K562 (cell line): ENCODE measurements at regions not wholly inside any gene's neighbourhood (a gene's known extent, or its start where the extent isn't known, plus 50 kb on each side); places are given as distances from the start of the nearest gene placed in this dataset.

ENCODE experiments used
- ATAC-seq: fragments of 200-7000 bp; cut with Tn5 transposase; 3 replicates; pipeline ENCODE4 v1.9.1; 2020; ENCODE audit warnings: moderate library complexity
- BruUV-seq: library from RNA; stranded (reverse); fragments of 400-500 nt; replicated peaks from 2 replicates; lab custom pipeline; 2021; lab: Mats Ljungman, UMichigan
- CTCF ChIA-PET: fragments of 300-600 bp; formaldehyde crosslinking; extraction: SDS; loops from one replicate; lab custom pipeline; 2021; ENCODE audit warnings: low intra/inter-chr PET ratio; lab: Yijun Ruan, JAX
- POLR2A ChIA-PET: fragments of 300-600, 350-650 bp; sonication (Branson Sonifier 250); formaldehyde crosslinking; extraction: SDS; loops from one replicate; lab custom pipeline; 2021; ENCODE audit warnings: antibody characterized with exemption, inconsistent platforms; lab: Yijun Ruan, JAX
- DNase-seq, 4 experiments: peaks; one replicate each; pipeline versions ENCODE4 v3.0.0 to v3.0.0-alpha.2; 2011 to 2018; ENCODE audit warnings: low spot score in 3 of 4, mixed read lengths in 3 of 4; ENCODE audit errors: extremely low read depth in 1 of 4
- FAIRE-seq: peaks from 2 replicates; lab custom pipeline; 2011; peaks lifted over from hg19 to GRCh38; lab: Jason Lieb, UNC
- H2AFZ ChIP-seq: 2 replicates; pipeline ENCODE4 v1.6.0; 2011; ENCODE audit warnings: low read depth, low read length, control low read depth, inconsistent platforms
- H3K27ac ChIP-seq: fragments of 200-600 bp; 3 replicates; pipeline ENCODE4 v1.8.0; 2011; ENCODE audit warnings: low read depth, mild to moderate bottlenecking, control low read depth, inconsistent platforms, low read length, moderate library complexity, mixed read lengths; ENCODE audit errors: extremely low read depth
- H3K27me3 ChIP-seq, 2 experiments: fragments of 300-600 bp in 1 of 2; 2 replicates in 1 of 2; 3 replicates in 1 of 2; pipeline versions ENCODE4 v1.6.0 to v1.8.0; 2011; ENCODE audit warnings: inconsistent platforms in 2 of 2, low read length in 2 of 2, mild to moderate bottlenecking in 1 of 2, mixed read lengths in 1 of 2, moderate library complexity in 1 of 2; ENCODE audit not compliant: control insufficient read depth in 2 of 2, insufficient read depth in 2 of 2
- H3K36me3 ChIP-seq: fragments of 300-600 bp; 3 replicates; pipeline ENCODE4 v1.8.0; 2011; ENCODE audit warnings: mild to moderate bottlenecking, low read length, inconsistent platforms; ENCODE audit not compliant: control insufficient read depth, insufficient read depth
- H3K4me1 ChIP-seq, 2 experiments: fragments of 200-600 bp in 1 of 2; replicated peaks in 1 of 2; 2 replicates in 1 of 2; 3 replicates in 1 of 2; pipeline versions ENCODE4 v1.5.1 to v1.8.0; 2011; ENCODE audit warnings: inconsistent platforms in 2 of 2, low read length in 2 of 2, mild to moderate bottlenecking in 1 of 2, mixed read lengths in 1 of 2, moderate library complexity in 1 of 2; ENCODE audit not compliant: control insufficient read depth in 2 of 2, insufficient read depth in 2 of 2
- H3K4me2 ChIP-seq: 2 replicates; pipeline ENCODE4 v1.6.1; 2011; ENCODE audit warnings: low read length, control low read depth, inconsistent platforms, mixed read lengths; ENCODE audit not compliant: insufficient read depth
- H3K4me3 ChIP-seq: fragments of 200-600 bp; sonication (generic), shearing (Covaris generic); 2 replicates; pipeline ENCODE4 v1.5.1; 2016; ENCODE audit warnings: control low read depth, inconsistent platforms
- H3K79me2 ChIP-seq: fragments of 200-600 bp; 3 replicates; pipeline ENCODE4 v1.8.0; 2011; ENCODE audit warnings: low read length, inconsistent platforms; ENCODE audit not compliant: control insufficient read depth, insufficient read depth
- H3K9ac ChIP-seq, 2 experiments: 2 replicates each; pipeline versions ENCODE4 v1.6.0 to v1.6.1; 2011; ENCODE audit warnings: low read depth in 2 of 2, low read length in 2 of 2, control low read depth in 1 of 2, inconsistent platforms in 1 of 2, mild to moderate bottlenecking in 1 of 2, mixed read lengths in 1 of 2; ENCODE audit not compliant: insufficient read depth in 1 of 2
- H3K9me1 ChIP-seq: one replicate; pipeline ENCODE4 v1.6.0; 2011; ENCODE audit warnings: inconsistent platforms, mild to moderate bottlenecking, low read length, moderate library complexity; ENCODE audit not compliant: control insufficient read depth, insufficient read depth
- H3K9me3 ChIP-seq: replicated peaks from 2 replicates; pipeline ENCODE4 v1.5.1; 2011; ENCODE audit warnings: low read depth, low read length, inconsistent platforms; ENCODE audit not compliant: control insufficient read depth, insufficient read depth
- H4K20me1 ChIP-seq: replicated peaks from 2 replicates; pipeline ENCODE4 v1.6.1; 2011; ENCODE audit warnings: low read length, inconsistent platforms, mixed read lengths; ENCODE audit not compliant: control insufficient read depth, insufficient read depth
- HMG20B ChIP-seq: fragments of 250-450 bp; sonication (Bioruptor Pico); IDR thresholded peaks from 2 replicates; pipeline ENCODE4 v1.5.0; 2021; ENCODE audit warnings: mild to moderate bottlenecking
- JUN ChIP-seq, 2 experiments: sonication (generic) in 1 of 2; formaldehyde crosslinking in 1 of 2; IDR thresholded peaks; 2 replicates each; pipeline versions ENCODE4 v1.6.1 to v1.8.0; 2012 to 2022; ENCODE audit warnings: borderline replicate concordance in 2 of 2, mild to moderate bottlenecking in 2 of 2, improper control_type of control experiment in 1 of 2, low read depth in 1 of 2, low read length in 1 of 2, missing genetic modification reagents in 1 of 2
- JUND ChIP-seq, 2 experiments: IDR thresholded peaks; 2 replicates in 1 of 2; 3 replicates in 1 of 2; pipeline ENCODE4 v1.6.1; 2011; ENCODE audit warnings: borderline replicate concordance in 2 of 2, low read depth in 2 of 2, low read length in 2 of 2, improper control_type of control experiment in 1 of 2, missing biosample characterization in 1 of 2, missing genetic modification characterization in 1 of 2, missing genetic modification reagents in 1 of 2
- MEIS2 ChIP-seq: fragments of 450-650 bp; IDR thresholded peaks from 2 replicates; pipeline ENCODE4 v1.6.1; 2014; ENCODE audit warnings: mild to moderate bottlenecking; ENCODE audit not compliant: partially characterized antibody
- RCOR1 ChIP-seq, 2 experiments: IDR thresholded peaks; 2 replicates each; pipeline ENCODE4 v1.6.1; 2012; ENCODE audit warnings: low read depth in 2 of 2, low read length in 2 of 2, borderline replicate concordance in 1 of 2, improper control_type of control experiment in 1 of 2
- SP1 ChIP-seq: sonication (generic); formaldehyde crosslinking; IDR thresholded peaks from 2 replicates; pipeline ENCODE4 v1.8.1; 2022; ENCODE audit warnings: mild to moderate bottlenecking, missing genetic modification reagents
- ZEB2 ChIP-seq: fragments of 450-650 bp; IDR thresholded peaks from 2 replicates; pipeline ENCODE4 v1.6.1; 2016
- ZNF3 ChIP-seq: fragments of 250-450 bp; sonication (Bioruptor Pico); IDR thresholded peaks from 2 replicates; pipeline ENCODE4 v1.5.0; 2021; ENCODE audit warnings: mild to moderate bottlenecking, moderate library complexity
- ZNF589 ChIP-seq: fragments of 200-800 bp; sonication (Bioruptor generic); IDR thresholded peaks from 2 replicates; pipeline ENCODE4 v1.6.1; 2016; ENCODE audit warnings: low read depth, missing genetic modification characterization, missing compliant biosample characterization
- ZNF717 ChIP-seq: fragments of 250-450 bp; sonication (Bioruptor Pico); IDR thresholded peaks from 2 replicates; pipeline ENCODE4 v1.5.0; 2021
- ZNF766 ChIP-seq: fragments of 200-800 bp; sonication (Bioruptor generic); conservative IDR thresholded peaks from 2 replicates; pipeline ENCODE4 v1.6.1; 2016; ENCODE audit warnings: missing genetic modification characterization, missing compliant biosample characterization
- WGBS: fragments of 100-300 bp; shearing (Covaris generic); methylation state at CpG from one replicate; pipeline ENCODE4 v1.1.6; 2016; ENCODE audit warnings: low coverage, mixed read lengths; ENCODE audit not compliant: insufficient coverage; ENCODE audit errors: missing lambda C conversion rate; 5-methylcytosine and 5-hydroxymethylcytosine counted together
- in situ Hi-C: fragments of 300-500 bp; cut with MboI; formaldehyde crosslinking; loops from 4 replicates; pipeline ENCODE4 v1.15.0; 2018; ENCODE audit warnings: inconsistent platforms, mixed read lengths
- intact Hi-C: fragments of 100-400 bp; cut with micrococcal nuclease; formaldehyde crosslinking; loops from 2 replicates; pipeline ENCODE4 v1.14.2; 2022
- TF ChIP-seq, protein P1 (sequence below), 2 experiments: fragments of 450-650 bp in 1 of 2; sonication (generic) in 1 of 2; formaldehyde crosslinking in 1 of 2; IDR thresholded peaks in 1 of 2; conservative IDR thresholded peaks in 1 of 2; 2 replicates each; pipeline versions ENCODE4 v1.6.1 to v1.8.1; 2016 to 2023; ENCODE audit warnings: mild to moderate bottlenecking in 2 of 2, moderate library complexity in 2 of 2, inconsistent platforms in 1 of 2, missing genetic modification reagents in 1 of 2
- TF ChIP-seq, protein P2 (sequence below): sonication (generic); formaldehyde crosslinking; IDR thresholded peaks from 2 replicates; pipeline ENCODE4 v1.8.1; 2023; ENCODE audit warnings: mild to moderate bottlenecking, missing genetic modification reagents

DNA sequence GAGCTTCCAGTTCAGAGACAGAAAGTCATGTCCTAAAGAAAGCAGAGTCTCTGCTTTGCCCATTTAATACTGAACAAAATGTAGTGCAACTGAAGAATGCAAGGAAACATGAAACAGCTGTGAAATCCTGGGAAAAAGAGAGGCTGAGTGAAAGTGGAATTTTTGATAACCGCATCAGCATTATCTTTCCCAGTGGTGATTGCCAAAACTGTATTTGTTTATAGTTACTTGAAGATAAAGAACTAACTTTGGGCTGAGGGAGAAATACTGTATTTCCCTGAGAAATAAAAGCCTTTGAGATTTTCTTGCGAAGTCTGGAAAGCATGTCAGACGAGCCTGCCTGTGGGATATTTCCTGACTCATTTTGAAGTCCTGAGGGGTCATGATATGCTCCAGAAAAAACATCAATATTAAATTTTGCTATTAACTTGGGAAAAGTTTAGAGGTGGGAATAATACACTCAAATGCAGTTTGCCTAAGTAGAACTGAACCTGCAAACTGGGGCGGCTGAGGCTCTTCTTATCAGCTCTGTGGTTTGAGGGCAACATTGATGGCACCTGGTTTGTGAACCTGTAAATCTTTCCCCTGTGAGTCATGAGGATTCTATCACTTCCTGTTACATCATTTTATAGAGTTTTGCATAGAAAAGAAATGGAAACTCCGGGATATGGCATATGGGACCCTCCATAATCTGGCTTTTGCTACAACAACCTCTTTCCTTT lies 855.3 kb downstream of the MCTP2 start:
- H3K79me2 ChIP-seq, result no peaks in the 10 kb centered on the region
- H3K9me1 ChIP-seq, result no peaks in the 10 kb centered on the region
- no peaks in the 10 kb centered on the region; a peak in 1 of 5 replicates for H3K4me1 ChIP-seq
- H3K27me3 ChIP-seq, result no peaks in the 10 kb centered on the region
- WGBS, result 30% methylated on average over 5 of the region's 5 CpGs
- no peak overlapping the region for H3K27ac ChIP-seq
- in situ Hi-C loops, result no loop called here
- DNase-seq (no peak), ATAC-seq (no peak), FAIRE-seq (no peak)
- no peak overlapping the region for H3K4me3 ChIP-seq
- peak; percentile 57; the same call in 1 of the 2 replicates for TF ChIP-seq JUND (IDR thresholded peaks at IDR 0.05; ENCODE audit: borderline replicate concordance, low read depth, low read length)
- TF ChIP-seq JUND (tag; IDR thresholded peaks at IDR 0.05; ENCODE audit: borderline replicate concordance, low read depth, low read length), result no peak
- no peak for TF ChIP-seq ZNF766 (CRISPR knock-in tag)
- no peak for TF ChIP-seq ZEB2
- TF ChIP-seq ZNF717 (CRISPR knock-in tag), result no peak
- no peak for TF ChIP-seq ZNF3 (CRISPR knock-in tag)
- no peak for TF ChIP-seq HMG20B (CRISPR knock-in tag)
- TF ChIP-seq MEIS2, result peak; percentile 40
- TF ChIP-seq, protein P1, sequence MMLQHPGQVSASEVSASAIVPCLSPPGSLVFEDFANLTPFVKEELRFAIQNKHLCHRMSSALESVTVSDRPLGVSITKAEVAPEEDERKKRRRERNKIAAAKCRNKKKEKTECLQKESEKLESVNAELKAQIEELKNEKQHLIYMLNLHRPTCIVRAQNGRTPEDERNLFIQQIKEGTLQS (IDR thresholded peaks at IDR 0.05), result peak; percentile 58; the same call in 1 of the 2 replicates
- TF ChIP-seq, protein P1 (CRISPR knock-in tag; conservative IDR thresholded peaks at IDR 0.05), result no peak
- TF ChIP-seq RCOR1 (IDR thresholded peaks at IDR 0.05; ENCODE audit: borderline replicate concordance in 1 of 2, low read depth in 2 of 2, low read length in 2 of 2), result 0 out of 4 replicates have a peak, but pooled peaks of 1 of the 2 experiments have one; percentile 11
- no peak for TF ChIP-seq ZNF589 (CRISPR knock-in tag)
- TF ChIP-seq SP1, result no peak
- TF ChIP-seq, protein P2, sequence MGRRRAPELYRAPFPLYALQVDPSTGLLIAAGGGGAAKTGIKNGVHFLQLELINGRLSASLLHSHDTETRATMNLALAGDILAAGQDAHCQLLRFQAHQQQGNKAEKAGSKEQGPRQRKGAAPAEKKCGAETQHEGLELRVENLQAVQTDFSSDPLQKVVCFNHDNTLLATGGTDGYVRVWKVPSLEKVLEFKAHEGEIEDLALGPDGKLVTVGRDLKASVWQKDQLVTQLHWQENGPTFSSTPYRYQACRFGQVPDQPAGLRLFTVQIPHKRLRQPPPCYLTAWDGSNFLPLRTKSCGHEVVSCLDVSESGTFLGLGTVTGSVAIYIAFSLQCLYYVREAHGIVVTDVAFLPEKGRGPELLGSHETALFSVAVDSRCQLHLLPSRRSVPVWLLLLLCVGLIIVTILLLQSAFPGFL (CRISPR knock-in tag), result no peak
- no peak for TF ChIP-seq JUN (IDR thresholded peaks at IDR 0.05; ENCODE audit: borderline replicate concordance, low read depth, low read length)
- TF ChIP-seq JUN (CRISPR knock-in tag; IDR thresholded peaks at IDR 0.05; ENCODE audit: borderline replicate concordance), result no peak
- ChIA-PET CTCF (no interaction called here), POLR2A (no interaction called here)
- no peak overlapping the region for H3K4me2 ChIP-seq
- H4K20me1 ChIP-seq, result no peaks in the 10 kb centered on the region
- H3K9ac ChIP-seq, result no peak overlapping the region
- no TSS peak for BruUV-seq
- H3K9me3 ChIP-seq, result no peaks in the 10 kb centered on the region
- intact Hi-C loops, result no loop called here
- H3K36me3 ChIP-seq, result no peaks in the 10 kb centered on the region
- no peak overlapping the region for H2AFZ ChIP-seq
